ENCODE measurements at regions not wholly inside any gene's neighbourhood (a gene's known extent, or its start where the extent isn't known, plus 50 kb on each side); places are given as distances from the start of the nearest gene placed in this dataset.

DNA sequence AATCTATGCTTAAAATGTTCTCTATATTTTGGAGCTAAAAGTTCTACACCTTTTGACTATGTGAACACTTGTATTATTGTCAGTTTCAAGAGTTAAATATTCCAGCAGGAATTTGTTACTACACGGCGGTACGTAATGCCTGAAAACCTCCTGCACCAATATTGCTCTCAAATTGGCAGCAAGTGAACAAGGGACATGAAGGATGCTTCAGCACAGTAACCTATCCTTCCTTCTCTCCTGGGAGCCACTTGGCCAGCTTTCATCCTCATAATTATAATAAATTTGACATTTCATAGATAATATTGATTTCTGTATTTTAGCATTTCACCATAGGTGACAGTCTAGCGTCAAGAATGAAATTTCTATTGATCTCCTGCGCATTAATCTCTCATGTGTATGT lies 197.6 kb downstream of the NR4A2 start:
- Histone ChIP-seq H3K9me3 (peaks cover 0 to 3% (median 0%) of the 10 kb centered on the region in 3 donors), H3K4me3 (no peak overlapping the region), H3K4me1 (no peaks in the 10 kb centered on the region), H3K27me3 (no peaks in the 10 kb centered on the region), H3K27ac (no peak overlapping the region), H3K36me3 (no peaks in the 10 kb centered on the region)
- TF ChIP-seq, protein P1, sequence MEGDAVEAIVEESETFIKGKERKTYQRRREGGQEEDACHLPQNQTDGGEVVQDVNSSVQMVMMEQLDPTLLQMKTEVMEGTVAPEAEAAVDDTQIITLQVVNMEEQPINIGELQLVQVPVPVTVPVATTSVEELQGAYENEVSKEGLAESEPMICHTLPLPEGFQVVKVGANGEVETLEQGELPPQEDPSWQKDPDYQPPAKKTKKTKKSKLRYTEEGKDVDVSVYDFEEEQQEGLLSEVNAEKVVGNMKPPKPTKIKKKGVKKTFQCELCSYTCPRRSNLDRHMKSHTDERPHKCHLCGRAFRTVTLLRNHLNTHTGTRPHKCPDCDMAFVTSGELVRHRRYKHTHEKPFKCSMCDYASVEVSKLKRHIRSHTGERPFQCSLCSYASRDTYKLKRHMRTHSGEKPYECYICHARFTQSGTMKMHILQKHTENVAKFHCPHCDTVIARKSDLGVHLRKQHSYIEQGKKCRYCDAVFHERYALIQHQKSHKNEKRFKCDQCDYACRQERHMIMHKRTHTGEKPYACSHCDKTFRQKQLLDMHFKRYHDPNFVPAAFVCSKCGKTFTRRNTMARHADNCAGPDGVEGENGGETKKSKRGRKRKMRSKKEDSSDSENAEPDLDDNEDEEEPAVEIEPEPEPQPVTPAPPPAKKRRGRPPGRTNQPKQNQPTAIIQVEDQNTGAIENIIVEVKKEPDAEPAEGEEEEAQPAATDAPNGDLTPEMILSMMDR (IDR thresholded peaks at IDR 0.05): no peak
- 92 to 100% methylated on average over 5 of the region's 5 CpGs for WGBS, 2 donors (ENCODE audit: low coverage in 1 of 2)
- no peak for ATAC-seq

DNA sequence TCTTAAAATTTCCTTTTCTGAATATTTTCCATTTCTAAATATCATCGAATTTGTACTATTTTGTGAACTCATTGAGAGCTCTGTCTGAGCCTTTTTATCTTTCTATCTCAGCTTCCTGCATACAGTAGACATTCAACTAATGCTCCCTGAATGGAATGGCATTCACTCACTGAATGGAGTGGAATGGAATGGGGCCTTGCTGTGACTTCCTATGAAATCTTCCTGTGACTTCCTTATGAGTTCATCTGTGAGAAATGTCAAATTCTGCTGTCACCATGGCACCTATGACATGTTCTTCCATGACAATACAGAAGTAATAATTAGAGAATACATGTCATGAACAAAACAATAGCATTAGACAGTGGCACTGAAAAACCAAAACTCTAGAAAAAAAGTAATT lies 199.6 kb downstream of the NR4A2 start:
- TF ChIP-seq POLR2A (IDR thresholded peaks at IDR 0.05): no peak
- TF ChIP-seq, protein P1 (IDR thresholded peaks at IDR 0.05): no peak
- no peak for TF ChIP-seq POLR2AphosphoS5 (IDR thresholded peaks at IDR 0.05)
- no peak for TF ChIP-seq EP300 (IDR thresholded peaks at IDR 0.05)
- H3K36me3 ChIP-seq: no peaks in the 10 kb centered on the region
- no peak overlapping the region for H3K27ac ChIP-seq
- WGBS, 2 donors (ENCODE audit: low coverage in 1 of 2): 62 to 100% methylated on average over 1 of the region's 1 CpG
- H3K4me1 ChIP-seq: no peaks in the 10 kb centered on the region
- H3K4me3 ChIP-seq: no peak overlapping the region
- no peaks in the 10 kb centered on the region for H3K27me3 ChIP-seq
- H3K9me3 ChIP-seq: no peaks in the 10 kb centered on the region
- ATAC-seq: no peak

DNA sequence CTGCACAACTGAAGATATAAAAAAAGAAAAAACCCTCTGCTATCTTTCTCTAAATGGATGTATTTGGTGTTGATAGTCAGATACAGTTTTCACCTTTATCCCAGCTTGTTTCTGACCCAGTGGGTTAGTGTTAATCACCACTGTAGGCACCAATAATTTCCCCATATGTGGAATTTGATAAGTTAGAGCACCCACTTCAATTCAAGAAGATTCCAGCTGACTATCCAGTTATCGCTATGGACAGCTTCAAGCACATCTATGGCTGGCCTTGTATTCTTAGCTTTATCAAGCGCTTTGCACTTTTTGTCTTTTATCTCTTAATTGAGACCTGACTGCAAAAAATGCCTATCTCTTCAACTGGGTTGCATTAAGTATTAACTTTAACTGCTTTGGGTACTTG lies 200.4 kb downstream of the NR4A2 start:
- H3K4me1 ChIP-seq: no peaks in the 10 kb centered on the region
- H3K27me3 ChIP-seq: no peaks in the 10 kb centered on the region
- no peak for ATAC-seq
- H3K27ac ChIP-seq: no peak overlapping the region
- no peaks in the 10 kb centered on the region for H3K36me3 ChIP-seq
- TF ChIP-seq EP300 (IDR thresholded peaks at IDR 0.05) (no peak), POLR2A (IDR thresholded peaks at IDR 0.05) (no peak), POLR2AphosphoS5 (IDR thresholded peaks at IDR 0.05) (no peak)
- TF ChIP-seq, protein P1 (IDR thresholded peaks at IDR 0.05): no peak
- H3K9me3 ChIP-seq: no peaks in the 10 kb centered on the region
- 96 to 100% methylated on average over 2 of the region's 2 CpGs for WGBS, 2 donors (ENCODE audit: low coverage in 1 of 2)
- H3K4me3 ChIP-seq: no peak overlapping the region

DNA sequence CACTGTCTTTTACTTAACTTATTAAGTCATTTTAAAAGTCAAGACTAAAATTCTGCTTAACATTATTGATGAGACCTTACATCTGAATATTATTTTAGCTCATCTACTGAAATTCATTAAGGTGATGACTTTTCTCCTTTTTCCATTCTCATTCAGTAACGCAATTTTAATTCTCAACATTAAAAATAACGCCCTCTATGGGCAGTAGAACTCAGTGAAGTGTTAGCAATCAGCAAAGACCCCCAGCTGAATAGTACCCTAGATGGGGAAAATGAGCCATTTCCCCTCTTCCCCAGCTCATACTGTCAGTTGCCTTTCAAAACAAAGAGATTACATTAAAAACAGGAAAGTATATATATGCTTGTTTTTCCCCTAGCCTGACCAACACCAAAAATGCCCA lies 203.3 kb downstream of the NR4A2 start:
- H3K36me3 ChIP-seq: no peaks in the 10 kb centered on the region
- no peaks in the 10 kb centered on the region for H3K9me3 ChIP-seq
- H3K4me1 ChIP-seq: no peaks in the 10 kb centered on the region
- no peak overlapping the region for H3K4me3 ChIP-seq
- TF ChIP-seq POLR2AphosphoS5 (IDR thresholded peaks at IDR 0.05) (no peak), EP300 (IDR thresholded peaks at IDR 0.05) (no peak), POLR2A (IDR thresholded peaks at IDR 0.05) (no peak)
- TF ChIP-seq, protein P1 (IDR thresholded peaks at IDR 0.05): no peak
- no peak for ATAC-seq
- H3K27me3 ChIP-seq: no peaks in the 10 kb centered on the region
- WGBS, 2 donors (ENCODE audit: low coverage in 1 of 2): 60 to 63% methylated on average over 2 of the region's 2 CpGs
- no peak overlapping the region for H3K27ac ChIP-seq

DNA sequence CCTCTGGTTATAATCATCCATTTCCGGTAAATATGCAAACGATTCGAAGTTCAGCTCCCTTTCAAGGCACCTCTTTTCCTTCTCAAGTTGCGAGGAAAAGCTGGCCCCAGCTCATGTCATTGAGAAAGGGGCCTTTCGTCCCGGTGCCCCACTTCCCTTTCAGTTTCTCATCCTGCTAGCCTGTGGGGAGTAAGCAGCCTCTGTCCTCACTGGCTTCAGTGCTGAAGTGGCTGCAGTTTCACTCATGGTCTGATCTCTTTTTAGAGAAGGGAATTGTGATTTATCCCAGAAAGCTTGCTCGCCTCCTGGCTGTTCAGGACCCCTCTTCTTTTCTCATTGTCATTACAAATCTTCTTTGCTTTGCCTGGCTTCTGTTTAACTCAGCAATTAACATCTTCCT lies 207.5 kb downstream of the NR4A2 start:
- H3K27me3 ChIP-seq: no peaks in the 10 kb centered on the region
- H3K9me3 ChIP-seq: no peaks in the 10 kb centered on the region
- H3K4me1 ChIP-seq: no peaks in the 10 kb centered on the region
- WGBS, 2 donors (ENCODE audit: low coverage in 1 of 2): 69 to 84% methylated on average over 3 to 6 of the region's 7 CpGs
- H3K36me3 ChIP-seq: no peaks in the 10 kb centered on the region
- TF ChIP-seq POLR2A (IDR thresholded peaks at IDR 0.05): no peak
- TF ChIP-seq, protein P1 (IDR thresholded peaks at IDR 0.05): no peak
- TF ChIP-seq POLR2AphosphoS5 (IDR thresholded peaks at IDR 0.05): no peak
- TF ChIP-seq EP300 (IDR thresholded peaks at IDR 0.05): no peak
- no peak overlapping the region for H3K4me3 ChIP-seq
- ATAC-seq: no peak
- no peak overlapping the region for H3K27ac ChIP-seq

Data from gastroesophageal sphincter (tissue), 4 donors.